SU-DHL-6 (cell line): ENCODE measurements at regions not wholly inside any gene's neighbourhood (a gene's known extent, or its start where the extent isn't known, plus 50 kb on each side); places are given as distances from the start of the nearest gene placed in this dataset.

Source experiments
- H2AFZ ChIP-seq: fragments of 200-600 bp; sonication (generic); 2 replicates; pipeline ENCODE4 v1.6.1; 2014; ENCODE audit warnings: low read depth, mild to moderate bottlenecking, moderate library complexity, mixed read lengths, antibody characterized with exemption, low read length; ENCODE audit not compliant: severe bottlenecking
- H3F3A ChIP-seq: fragments of 200-600 bp; shearing (Covaris generic); 2 replicates; pipeline ENCODE4 v1.6.0; 2016; ENCODE audit warnings: antibody characterized with exemption, mild to moderate bottlenecking; ENCODE audit not compliant: insufficient read depth
- H3K27ac ChIP-seq: fragments of 200-600 bp; sonication (generic); 2 replicates; pipeline ENCODE4 v1.5.1; 2016; ENCODE audit warnings: low read depth, mild to moderate bottlenecking, low read length, moderate library complexity, mixed read lengths
- H3K27me3 ChIP-seq: fragments of 200-600 bp; sonication (generic), shearing (Covaris generic); 2 replicates; pipeline ENCODE4 v1.6.0; 2014; ENCODE audit warnings: mild to moderate bottlenecking, low read length
- H3K36me3 ChIP-seq: fragments of 200-600 bp; sonication (generic); 2 replicates; pipeline ENCODE4 v1.6.1; 2014; ENCODE audit warnings: mild to moderate bottlenecking, low read length, mixed read lengths
- H3K4me2 ChIP-seq: fragments of 300-600, 200-600 bp; shearing (Covaris generic), sonication (generic); 2 replicates; pipeline ENCODE4 v1.6.0; 2014; ENCODE audit warnings: low read length, low read depth, mild to moderate bottlenecking; ENCODE audit not compliant: poor library complexity, severe bottlenecking
- H3K4me3 ChIP-seq: fragments of 200-600 bp; sonication (generic); 2 replicates; pipeline ENCODE4 v1.5.1; 2014; ENCODE audit warnings: antibody characterized with exemption, low read length, mild to moderate bottlenecking, mixed read lengths; ENCODE audit not compliant: insufficient read depth, poor library complexity, severe bottlenecking
- H3K79me2 ChIP-seq: fragments of 200-600 bp; sonication (generic); 2 replicates; pipeline ENCODE4 v1.6.1; 2014; ENCODE audit warnings: mild to moderate bottlenecking, low read length, moderate library complexity; ENCODE audit not compliant: insufficient read depth
- H3K9ac ChIP-seq: fragments of 200-600 bp; sonication (generic); 2 replicates; pipeline ENCODE4 v1.7.0; 2014; ENCODE audit warnings: mild to moderate bottlenecking, low read length
- H3K9me2 ChIP-seq: fragments of 200-600 bp; sonication (generic); replicated peaks from 2 replicates; pipeline ENCODE4 v1.6.1; 2014; ENCODE audit warnings: low read length; ENCODE audit not compliant: insufficient read depth
- H3K9me3 ChIP-seq: fragments of 200-600 bp; sonication (generic); 2 replicates; pipeline ENCODE4 v1.6.1; 2014; ENCODE audit warnings: low read length, mixed read lengths; ENCODE audit not compliant: insufficient read depth
- H4K20me1 ChIP-seq: fragments of 200-600 bp; sonication (generic); 2 replicates; pipeline ENCODE4 v1.6.1; 2014; ENCODE audit warnings: low read depth, mild to moderate bottlenecking, antibody characterized with exemption, low read length, moderate library complexity, mixed read lengths
- EZH2phosphoT487 ChIP-seq: fragments of 200-600 bp; sonication (generic), shearing (Covaris generic); conservative IDR thresholded peaks from 2 replicates; pipeline ENCODE4 v1.6.1; 2018; ENCODE audit warnings: mild to moderate bottlenecking, antibody characterized with exemption, low read length, moderate library complexity, mixed read lengths
- TF ChIP-seq, protein P1 (sequence below): fragments of 200-600 bp; sonication (generic); IDR thresholded peaks from one replicate; pipeline ENCODE4 v1.5.1; 2017; ENCODE audit warnings: antibody characterized with exemption, mild to moderate bottlenecking, low read length, moderate library complexity; ENCODE audit not compliant: insufficient read depth, poor library complexity, severe bottlenecking

GRCh38 chr5:39475159-39475571, 50.4 kb upstream of the DAB2 start:
- Histone ChIP-seq H3K9me3 (no peaks in the 10 kb centered on the region), H2AFZ (no peak overlapping the region), H3K79me2 (no peaks in the 10 kb centered on the region), H3K9ac (no peak overlapping the region), H3F3A (no peaks in the 10 kb centered on the region), H3K4me3 (no peak overlapping the region), H3K36me3 (no peaks in the 10 kb centered on the region), H3K4me2 (no peak overlapping the region), H3K27me3 (no peaks in the 10 kb centered on the region), H4K20me1 (no peaks in the 10 kb centered on the region), H3K9me2 (no peaks in the 10 kb centered on the region), H3K27ac (no peak overlapping the region)
- TF ChIP-seq, protein P1, sequence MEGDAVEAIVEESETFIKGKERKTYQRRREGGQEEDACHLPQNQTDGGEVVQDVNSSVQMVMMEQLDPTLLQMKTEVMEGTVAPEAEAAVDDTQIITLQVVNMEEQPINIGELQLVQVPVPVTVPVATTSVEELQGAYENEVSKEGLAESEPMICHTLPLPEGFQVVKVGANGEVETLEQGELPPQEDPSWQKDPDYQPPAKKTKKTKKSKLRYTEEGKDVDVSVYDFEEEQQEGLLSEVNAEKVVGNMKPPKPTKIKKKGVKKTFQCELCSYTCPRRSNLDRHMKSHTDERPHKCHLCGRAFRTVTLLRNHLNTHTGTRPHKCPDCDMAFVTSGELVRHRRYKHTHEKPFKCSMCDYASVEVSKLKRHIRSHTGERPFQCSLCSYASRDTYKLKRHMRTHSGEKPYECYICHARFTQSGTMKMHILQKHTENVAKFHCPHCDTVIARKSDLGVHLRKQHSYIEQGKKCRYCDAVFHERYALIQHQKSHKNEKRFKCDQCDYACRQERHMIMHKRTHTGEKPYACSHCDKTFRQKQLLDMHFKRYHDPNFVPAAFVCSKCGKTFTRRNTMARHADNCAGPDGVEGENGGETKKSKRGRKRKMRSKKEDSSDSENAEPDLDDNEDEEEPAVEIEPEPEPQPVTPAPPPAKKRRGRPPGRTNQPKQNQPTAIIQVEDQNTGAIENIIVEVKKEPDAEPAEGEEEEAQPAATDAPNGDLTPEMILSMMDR = no peak
- no peak for TF ChIP-seq EZH2phosphoT487
